GM19463 (cell line): ENCODE measurements at regions not wholly inside any gene's neighbourhood (a gene's known extent, or its start where the extent isn't known, plus 50 kb on each side); places are given as distances from the start of the nearest gene placed in this dataset.
"Not testable (repeated sequence)": the region's sequence is repeated elsewhere in the genome, so short reads cannot be mapped to it uniquely, and the experiment has no call there.

Experiments
- ATAC-seq: cut with Tn5 transposase; IDR thresholded peaks from one replicate; pipeline ENCODE4 v1.9.1; 2021; ENCODE audit warnings: mild to moderate bottlenecking, moderate library complexity; ENCODE audit not compliant: unreplicated experiment

- ATAC-seq = no peak
Observed at GRCh38 chr9:587527-587926, 254.0 kb upstream of the DMRT1 start.

- no peak for ATAC-seq
Observed at GRCh38 chr9:588981-589380, 252.5 kb upstream of the DMRT1 start.

DNA sequence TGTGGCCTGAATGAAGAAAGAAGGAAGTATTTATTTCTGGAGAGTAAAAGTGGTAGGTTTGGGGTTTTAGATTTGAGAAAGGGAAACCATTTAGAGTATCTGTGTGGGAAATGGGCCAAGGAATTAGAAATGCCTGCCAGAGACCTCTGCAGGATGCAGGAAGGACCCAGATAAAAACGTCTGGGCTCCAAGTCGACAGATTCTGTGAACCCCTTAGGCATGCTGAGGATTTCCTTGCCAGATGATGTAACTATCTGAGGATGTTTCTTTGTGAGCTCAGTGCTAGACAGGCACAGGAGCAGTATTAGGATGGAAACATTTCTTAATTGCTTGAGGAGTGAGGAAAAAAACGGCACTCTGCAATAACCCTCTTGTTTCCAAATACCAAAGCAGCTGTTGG lies 251.8 kb upstream of the DMRT1 start:
- no peak for ATAC-seq

- ATAC-seq = no peak
Observed at GRCh38 chr9:591292-591691, 250.2 kb upstream of the DMRT1 start.

GRCh38 chr9:592225-592624 lies 249.3 kb upstream of the DMRT1 start:
- ATAC-seq = no peak

DNA sequence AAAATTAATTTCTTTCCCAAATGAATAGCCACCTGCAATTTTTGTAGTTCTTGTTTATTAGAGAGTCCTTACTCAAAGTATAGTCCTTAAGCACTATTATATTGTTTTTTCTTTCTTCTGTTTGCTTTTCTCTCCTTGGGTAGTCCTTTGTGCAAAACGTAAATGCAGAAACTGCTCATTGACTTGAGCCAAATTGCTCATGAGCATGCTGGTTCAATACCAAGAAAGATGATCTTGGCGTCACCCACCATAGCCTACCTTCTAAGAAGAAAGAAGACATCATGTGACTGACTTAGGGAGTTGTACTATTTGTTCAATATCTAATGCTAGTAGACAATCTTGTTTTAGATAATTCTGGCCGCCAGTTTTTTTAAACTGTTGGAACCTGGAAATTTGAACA lies 248.8 kb upstream of the DMRT1 start:
- ATAC-seq = no peak

GRCh38 chr9:593809-594208 lies 247.7 kb upstream of the DMRT1 start:
- ATAC-seq = no peak

- ATAC-seq = no peak
Observed at GRCh38 chr9:596703-597102, 244.8 kb upstream of the DMRT1 start.

- no peak for ATAC-seq
Observed at GRCh38 chr9:600006-600405, 241.5 kb upstream of the DMRT1 start.

DNA sequence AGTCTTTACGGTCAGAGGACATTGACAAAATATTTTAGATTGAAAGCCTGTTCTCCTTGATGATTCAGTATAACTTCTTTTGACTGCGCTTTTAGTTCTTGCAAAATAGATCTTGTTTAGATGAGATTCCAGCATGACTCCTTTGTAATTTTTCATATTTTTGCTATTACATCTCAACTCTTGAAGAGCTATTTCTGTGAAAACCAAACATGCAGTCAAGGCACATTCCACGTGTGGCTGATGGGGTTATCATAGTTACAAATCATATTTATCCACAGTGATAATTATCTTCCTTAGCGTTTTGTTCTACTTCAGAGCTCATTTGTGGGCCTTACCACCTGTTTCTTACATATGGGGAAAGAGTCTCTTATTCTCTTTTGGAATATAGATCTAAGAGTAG lies 238.8 kb upstream of the DMRT1 start:
- ATAC-seq = no peak

GRCh38 chr9:603126-603525 lies 238.4 kb upstream of the DMRT1 start:
- ATAC-seq = no peak

DNA sequence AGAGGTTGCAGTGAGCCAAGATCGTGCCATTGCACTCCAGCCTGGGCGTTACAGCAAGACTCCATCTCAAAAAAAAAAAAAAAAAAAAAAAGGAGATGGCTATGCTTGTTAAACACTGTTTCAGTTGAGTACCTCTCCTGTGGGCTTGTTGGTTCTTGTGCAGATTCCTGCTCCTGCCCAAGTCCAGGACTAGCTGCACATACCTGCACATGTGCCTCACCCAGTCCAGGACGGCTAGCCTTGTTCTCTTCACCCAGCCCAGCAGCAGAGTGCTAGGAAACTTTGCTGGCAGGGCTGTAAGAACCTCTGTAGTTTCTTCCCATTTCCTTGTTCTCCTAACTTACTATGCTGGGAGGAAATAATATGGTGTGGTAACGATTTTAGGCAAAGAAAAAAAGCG lies 234.1 kb upstream of the DMRT1 start:
- ATAC-seq = no peak

DNA sequence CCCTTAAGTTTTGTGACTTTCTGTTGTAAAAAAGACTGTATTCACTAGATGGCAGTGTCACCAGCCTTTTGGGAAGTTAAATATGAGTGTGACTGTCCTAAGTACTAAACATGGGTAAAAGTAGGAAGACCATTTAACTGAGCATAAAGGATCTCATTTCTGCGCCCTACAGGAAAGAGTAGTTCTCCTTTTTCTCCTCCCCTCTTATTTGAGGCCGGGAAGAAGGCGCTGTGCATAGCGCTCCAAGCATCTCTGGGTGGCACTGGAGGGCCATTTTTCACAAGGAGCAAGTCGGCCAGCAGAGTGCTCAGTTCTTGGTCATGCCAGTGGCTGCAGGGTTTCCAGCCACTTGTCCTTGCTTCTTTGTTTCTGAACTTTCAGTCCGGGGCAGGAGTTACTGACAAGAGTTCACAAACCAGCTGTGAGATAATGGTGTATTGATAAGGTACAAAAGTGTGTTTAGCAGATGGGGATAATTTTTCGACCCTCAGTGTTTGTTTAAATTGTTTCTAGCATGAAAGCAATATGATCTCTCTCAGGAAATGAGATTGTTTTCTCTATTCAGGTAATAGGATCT lies 227.6 kb upstream of the DMRT1 start:
- ATAC-seq = peak; percentile 83

DNA sequence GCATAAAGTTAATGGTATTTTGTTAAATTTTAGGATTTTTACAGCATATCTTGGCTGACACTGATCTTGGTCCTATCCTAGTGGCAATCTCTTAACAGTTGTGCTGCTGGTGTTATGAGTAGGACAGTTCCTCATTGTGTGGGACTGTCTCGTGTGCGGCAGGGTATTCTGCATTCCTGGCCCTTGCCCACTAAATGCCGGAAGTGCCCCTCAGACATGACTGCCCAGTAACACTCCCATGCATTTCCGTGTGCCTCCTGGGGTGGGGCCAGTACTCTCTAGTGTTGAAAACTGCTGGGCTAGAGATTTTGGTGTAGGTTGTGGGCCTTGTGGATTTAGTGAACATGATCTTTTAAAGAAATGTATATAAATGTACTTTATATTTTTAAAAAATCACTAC lies 227.1 kb upstream of the DMRT1 start:
- ATAC-seq = no peak

- no peak for ATAC-seq
Observed at GRCh38 chr9:615756-616155, 225.7 kb upstream of the DMRT1 start.

- no peak for ATAC-seq
Observed at GRCh38 chr9:616694-617093, 224.8 kb upstream of the DMRT1 start.

DNA sequence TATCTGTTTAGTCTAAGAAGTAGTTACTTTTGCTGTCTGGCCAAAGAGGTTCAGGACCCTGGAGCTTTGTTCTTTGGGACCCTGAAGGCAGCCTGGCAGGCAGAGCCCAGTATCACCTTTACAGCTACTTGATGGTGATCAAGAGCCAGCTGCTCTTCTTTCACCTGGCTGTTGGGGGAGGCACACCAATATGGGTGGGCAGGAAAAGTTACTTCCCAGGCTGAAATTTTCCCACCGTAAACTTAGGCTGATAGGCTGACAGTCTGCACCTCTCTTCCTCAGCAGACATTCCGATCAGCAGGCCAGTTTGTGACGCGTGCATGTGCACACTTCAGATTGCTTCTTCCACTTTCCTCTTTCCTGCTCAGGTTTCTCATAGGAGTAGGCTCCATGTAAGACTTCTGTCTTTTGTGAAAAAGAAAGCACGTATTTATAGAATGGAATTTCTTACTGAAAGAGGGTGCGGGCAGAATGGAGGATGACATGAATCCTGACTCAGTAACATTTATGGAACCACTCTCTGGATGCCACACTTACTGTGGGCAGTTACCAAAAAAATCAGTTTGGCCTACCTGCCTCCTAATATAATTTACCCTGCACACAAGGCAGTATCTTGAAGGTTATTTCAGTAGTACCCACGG lies 223.9 kb upstream of the DMRT1 start:
- no peak for ATAC-seq

- no peak for ATAC-seq
Observed at GRCh38 chr9:618478-618877, 223.0 kb upstream of the DMRT1 start.

- ATAC-seq = no peak
Observed at GRCh38 chr9:621201-621855, 220.2 kb upstream of the DMRT1 start.

GRCh38 chr9:624935-625500 lies 216.5 kb upstream of the DMRT1 start:
- ATAC-seq = no peak

GRCh38 chr9:625613-626012 lies 215.9 kb upstream of the DMRT1 start:
- ATAC-seq = no peak

DNA sequence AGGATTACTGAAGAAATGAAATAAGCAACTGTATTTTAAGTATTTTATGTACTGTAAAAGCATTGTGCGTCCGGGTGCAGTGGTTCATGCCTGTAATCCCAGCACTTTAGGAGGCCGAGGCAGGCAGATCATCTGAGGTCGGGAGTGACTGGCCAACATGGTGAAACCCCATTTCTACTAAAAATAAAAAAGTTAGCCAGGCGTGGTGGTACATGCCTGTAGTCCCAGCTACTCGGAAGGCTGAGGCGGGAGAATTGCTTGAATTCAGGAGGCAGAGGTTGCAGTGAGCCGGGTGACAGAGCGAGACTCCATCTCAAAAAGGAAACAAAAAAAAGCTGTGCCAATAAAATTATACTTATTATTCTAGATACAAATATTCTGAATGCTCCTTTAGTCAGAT lies 215.4 kb upstream of the DMRT1 start:
- not testable (repeated sequence) for ATAC-seq
